Testis (tissue), 2 donors: ENCODE measurements at regions not wholly inside any gene's neighbourhood (a gene's known extent, or its start where the extent isn't known, plus 50 kb on each side); places are given as distances from the start of the nearest gene placed in this dataset.

Experiments
- DNase-seq: peaks from one replicate; pipeline ENCODE4 v3.0.0-alpha.2; 2019
- H3K27ac ChIP-seq, 2 donors: fragments of 200-600 bp; sonication (generic); one replicate each; pipeline ENCODE4 v1.5.1; 2019
- H3K27me3 ChIP-seq: fragments of 200-600 bp; sonication (generic); one replicate; pipeline ENCODE4 v1.5.1; 2019
- H3K36me3 ChIP-seq: fragments of 200-600 bp; sonication (generic); one replicate; pipeline ENCODE4 v1.5.1; 2017; ENCODE audit warnings: low read depth; ENCODE audit errors: missing control alignments
- H3K4me1 ChIP-seq: fragments of 200-600 bp; sonication (generic); one replicate; pipeline ENCODE4 v1.5.1; 2019
- H3K4me3 ChIP-seq, 2 donors: fragments of 200-600 bp; sonication (generic); one replicate each; pipeline ENCODE4 v1.5.1; 2017 to 2019
- H3K9me3 ChIP-seq: fragments of 200-600 bp; sonication (generic); one replicate; pipeline ENCODE4 v1.5.1; 2017
- CTCF ChIP-seq, 3 experiments: fragments of 450-650 bp in 2 of 3; fragments of 200-600 bp in 1 of 3; sonication (generic) in 1 of 3; IDR thresholded peaks; one replicate each; pipeline ENCODE4 v1.5.1; 2016 to 2019; ENCODE audit warnings: antibody characterized with exemption in 3 of 3, mild to moderate bottlenecking in 2 of 3, moderate library complexity in 1 of 3
- POLR2A ChIP-seq: fragments of 450-650 bp; IDR thresholded peaks from one replicate; pipeline ENCODE4 v1.6.1; 2017; ENCODE audit warnings: antibody characterized with exemption, mild to moderate bottlenecking, moderate library complexity
- WGBS, 2 donors: methylation state at CpG; one replicate each; pipeline ENCODE4 v1.1.5; 2018; 5-methylcytosine and 5-hydroxymethylcytosine counted together
- intact Hi-C: fragments of 100-400 bp; cut with DNase I; formaldehyde crosslinking; loops from one replicate; pipeline ENCODE4 v1.15.1; 2023; ENCODE audit warnings: low total_unique reads

DNA sequence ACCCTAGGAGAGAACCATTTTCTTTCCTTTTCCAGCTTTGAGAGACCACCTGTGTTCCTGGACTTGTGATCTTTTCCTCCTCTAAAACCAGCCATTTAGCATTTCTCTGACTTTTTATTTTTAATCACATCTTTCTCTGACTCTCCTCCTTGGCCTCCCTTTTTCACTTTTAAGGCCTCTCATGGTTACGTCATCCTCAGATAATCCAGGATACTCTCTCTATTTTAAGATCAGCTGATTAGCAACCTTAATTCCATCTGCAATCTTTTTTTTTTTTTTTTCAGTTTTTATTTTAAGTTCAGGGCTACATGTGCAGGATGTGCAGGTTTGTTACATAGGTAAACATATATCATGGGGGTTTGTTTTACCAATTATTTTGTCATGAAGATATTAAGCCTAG, 54.0 kb downstream of the RFPL4B start:
- no peaks in the 10 kb centered on the region for H3K9me3 ChIP-seq
- H3K4me1 ChIP-seq, result no peaks in the 10 kb centered on the region
- no peaks in the 10 kb centered on the region for H3K36me3 ChIP-seq
- intact Hi-C loops, result no loop called here
- no peak for DNase-seq
- H3K27me3 ChIP-seq, result no peaks in the 10 kb centered on the region
- no peak for TF ChIP-seq CTCF (IDR thresholded peaks at IDR 0.05)
- TF ChIP-seq POLR2A, result no peak
- WGBS, 2 donors, result 96 to 100% methylated on average over 1 of the region's 1 CpG
- H3K4me3 ChIP-seq, result no peak overlapping the region
- no peak overlapping the region for H3K27ac ChIP-seq

- intact Hi-C loops, result no loop called here
These were observed 60.0 kb downstream of the RFPL4B start for GRCh38 chr6:112407101-112407590.

GRCh38 chr6:112408522-112408921, 61.4 kb downstream of the RFPL4B start:
- Histone ChIP-seq H3K9me3 (no peaks in the 10 kb centered on the region), H3K4me3 (no peak overlapping the region), H3K27ac (no peak overlapping the region), H3K4me1 (no peaks in the 10 kb centered on the region), H3K27me3 (no peaks in the 10 kb centered on the region), H3K36me3 (no peaks in the 10 kb centered on the region)
- no peak for TF ChIP-seq POLR2A
- no peak for TF ChIP-seq CTCF (IDR thresholded peaks at IDR 0.05)
- intact Hi-C loops, result no loop called here
- WGBS, 2 donors, result 68 to 73% methylated on average over 10 of the region's 10 CpGs
- no peak for DNase-seq

More at GRCh38 chr6:112407101-112407590, 60.0 kb downstream of the RFPL4B start:
- Histone ChIP-seq H3K4me3 (no peak overlapping the region), H3K27me3 (no peaks in the 10 kb centered on the region), H3K4me1 (no peaks in the 10 kb centered on the region), H3K36me3 (no peaks in the 10 kb centered on the region), H3K27ac (no peak overlapping the region), H3K9me3 (no peaks in the 10 kb centered on the region)
- 74 to 75% methylated on average over 9 of the region's 9 CpGs for WGBS, 2 donors
- TF ChIP-seq CTCF (IDR thresholded peaks at IDR 0.05) (no peak), POLR2A (no peak)
- no peak for DNase-seq

DNA sequence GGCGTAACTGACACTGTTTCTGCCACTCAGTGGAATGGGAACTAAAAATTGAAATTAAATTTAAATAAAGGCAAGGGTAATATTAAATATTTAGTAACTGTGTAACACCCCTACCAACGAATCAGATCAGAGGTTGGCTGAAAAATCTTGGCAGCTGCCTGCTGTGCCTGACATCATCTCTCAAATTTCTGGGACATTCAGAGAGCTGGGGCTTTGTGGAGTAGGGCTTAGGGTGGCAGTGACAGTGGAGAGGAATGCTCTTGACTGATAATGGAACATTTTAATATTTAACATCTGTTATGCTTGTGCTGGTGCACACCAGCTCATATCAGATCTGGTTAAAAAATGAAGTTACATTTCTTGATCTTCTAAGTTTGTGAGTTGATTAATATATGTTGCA, 62.2 kb downstream of the RFPL4B start:
- H3K36me3 ChIP-seq, result no peaks in the 10 kb centered on the region
- H3K4me1 ChIP-seq, result no peaks in the 10 kb centered on the region
- intact Hi-C loops, result no loop called here
- H3K9me3 ChIP-seq, result no peaks in the 10 kb centered on the region
- DNase-seq, result no peak
- no peak overlapping the region for H3K4me3 ChIP-seq
- TF ChIP-seq CTCF (IDR thresholded peaks at IDR 0.05), result no peak
- no peak for TF ChIP-seq POLR2A
- H3K27me3 ChIP-seq, result no peaks in the 10 kb centered on the region
- 55 to 63% methylated on average over 2 of the region's 2 CpGs for WGBS, 2 donors
- no peak overlapping the region for H3K27ac ChIP-seq

- Histone ChIP-seq H3K4me1 (no peaks in the 10 kb centered on the region), H3K27me3 (no peaks in the 10 kb centered on the region), H3K4me3 (no peak overlapping the region), H3K9me3 (no peaks in the 10 kb centered on the region), H3K27ac (no peak overlapping the region), H3K36me3 (no peaks in the 10 kb centered on the region)
- TF ChIP-seq POLR2A (no peak), CTCF (IDR thresholded peaks at IDR 0.05) (no peak)
- intact Hi-C loops, result no loop called here
- 92 to 100% methylated on average over 1 of the region's 1 CpG for WGBS, 2 donors
- DNase-seq, result no peak
These were observed 66.7 kb downstream of the RFPL4B start for GRCh38 chr6:112413780-112414179.
